ENCODE measurements at regions not wholly inside any gene's neighbourhood (a gene's known extent, or its start where the extent isn't known, plus 50 kb on each side); places are given as distances from the start of the nearest gene placed in this dataset.

DNA sequence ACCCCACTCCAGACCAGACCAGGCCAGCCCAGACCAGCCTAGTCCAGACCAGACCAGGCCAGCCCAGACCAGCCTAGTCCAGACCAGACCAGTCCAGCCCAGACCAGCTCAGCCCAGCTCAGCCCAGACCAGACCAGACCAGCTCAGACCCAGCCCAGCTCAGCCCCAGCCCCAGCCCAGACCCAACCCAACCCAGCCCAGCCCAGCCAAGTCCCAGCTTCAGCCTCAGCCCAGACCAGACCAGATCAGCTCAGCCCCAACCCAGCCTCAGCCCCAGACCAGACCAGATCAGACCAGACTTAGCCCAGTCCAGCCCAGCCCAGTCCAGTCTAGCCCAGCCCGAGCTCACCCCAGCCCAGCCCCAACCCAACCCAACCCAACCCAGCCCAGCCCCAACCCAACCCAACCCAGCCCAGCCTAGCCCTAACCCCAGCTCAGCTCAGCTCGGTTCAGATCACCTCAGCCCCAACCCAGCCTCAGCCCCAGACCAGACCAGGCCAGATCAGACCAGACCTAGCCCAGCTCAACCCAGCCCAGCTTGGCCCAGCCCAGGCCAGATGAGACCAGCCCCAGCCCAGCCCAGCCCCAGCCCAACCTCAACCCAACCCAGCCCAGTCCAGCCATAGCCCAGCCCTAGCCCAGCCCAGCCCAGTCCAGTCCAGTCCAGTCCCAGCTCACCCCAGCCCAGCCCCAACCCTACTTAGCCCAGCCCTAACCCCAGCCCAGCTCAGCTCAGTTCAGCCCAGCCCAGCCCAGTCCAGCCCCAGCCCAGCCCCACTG, 204.7 kb downstream of the BCL11B start:
- DNase-seq = no peak

DNA sequence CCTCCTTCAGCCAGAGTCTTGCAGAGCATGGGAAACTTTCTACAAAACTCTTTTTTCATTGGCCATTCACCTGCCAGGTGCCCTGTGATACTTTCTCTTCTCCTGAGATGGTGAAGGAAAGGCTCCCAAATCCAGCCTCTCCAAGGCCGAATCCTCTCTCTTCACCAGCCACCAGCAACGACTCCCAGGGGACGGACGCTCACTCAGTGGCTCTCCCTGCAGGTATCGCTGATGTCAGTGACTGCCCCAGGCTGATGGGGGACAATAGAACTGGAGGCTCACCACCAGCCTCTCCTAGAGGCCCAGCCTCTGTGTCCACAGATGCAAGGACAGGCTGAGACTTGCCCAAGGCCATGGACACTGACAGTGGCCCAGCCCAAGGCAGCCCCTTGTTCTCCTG, 204.1 kb downstream of the BCL11B start:
- DNase-seq = no peak

DNA sequence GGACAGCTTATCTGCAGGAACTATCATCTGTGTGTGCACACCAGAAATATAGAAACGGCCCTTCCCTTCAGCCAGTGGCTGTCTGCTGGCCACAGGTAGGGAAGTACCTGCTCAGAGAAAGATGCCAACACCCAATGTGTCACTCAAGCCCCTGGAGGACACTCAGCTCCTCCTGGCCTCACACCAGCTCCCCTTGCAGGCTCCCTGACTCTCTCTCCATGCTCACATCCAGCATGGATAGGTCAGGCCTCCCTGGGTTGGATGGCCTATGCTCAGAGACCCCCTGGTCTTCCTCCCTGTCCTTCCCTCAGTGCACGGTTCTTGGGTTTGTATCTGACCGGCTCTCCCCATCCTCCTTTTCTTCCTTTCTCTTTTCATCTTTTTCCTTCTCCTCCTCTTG, 202.1 kb downstream of the BCL11B start:
- no peak for DNase-seq

DNA sequence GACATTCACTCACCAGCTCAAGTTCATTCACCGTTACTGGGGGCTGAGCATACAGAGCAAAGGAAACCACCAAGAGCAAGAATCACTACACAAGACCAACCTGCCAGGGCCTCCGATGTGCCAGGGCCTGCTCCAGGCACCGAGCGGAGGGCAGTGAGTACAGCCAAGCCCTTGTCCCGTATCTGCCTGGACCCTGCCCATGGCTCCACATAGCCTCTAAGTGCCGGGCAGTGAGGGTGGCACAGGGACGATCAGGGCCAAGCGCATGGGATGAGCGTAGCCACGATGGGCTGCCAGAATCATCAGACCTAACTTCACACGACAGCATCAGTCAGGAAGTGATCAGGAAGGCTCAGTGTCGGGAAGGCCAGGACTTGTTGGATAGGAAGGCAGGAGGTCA, 199.6 kb downstream of the BCL11B start:
- no peak for DNase-seq

DNA sequence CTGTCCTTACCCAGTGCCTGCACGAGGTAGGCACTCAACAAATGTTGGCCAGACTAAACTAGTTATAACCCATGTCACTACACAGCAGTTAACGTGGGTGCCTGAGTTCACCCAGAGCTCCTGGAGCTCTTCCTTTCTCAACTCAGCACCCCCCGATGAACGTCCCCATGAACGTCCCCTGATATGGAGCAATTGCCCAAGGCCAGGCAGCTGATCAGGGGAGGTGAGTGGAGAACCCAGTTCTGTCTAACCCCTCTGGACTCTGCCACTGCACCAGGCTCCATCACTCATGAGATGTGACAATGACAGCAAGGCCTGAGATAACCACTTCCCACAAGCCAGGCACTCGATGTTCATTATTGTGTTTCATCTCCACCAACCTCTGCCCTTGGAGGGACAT, 199.0 kb downstream of the BCL11B start:
- no peak for DNase-seq

DNA sequence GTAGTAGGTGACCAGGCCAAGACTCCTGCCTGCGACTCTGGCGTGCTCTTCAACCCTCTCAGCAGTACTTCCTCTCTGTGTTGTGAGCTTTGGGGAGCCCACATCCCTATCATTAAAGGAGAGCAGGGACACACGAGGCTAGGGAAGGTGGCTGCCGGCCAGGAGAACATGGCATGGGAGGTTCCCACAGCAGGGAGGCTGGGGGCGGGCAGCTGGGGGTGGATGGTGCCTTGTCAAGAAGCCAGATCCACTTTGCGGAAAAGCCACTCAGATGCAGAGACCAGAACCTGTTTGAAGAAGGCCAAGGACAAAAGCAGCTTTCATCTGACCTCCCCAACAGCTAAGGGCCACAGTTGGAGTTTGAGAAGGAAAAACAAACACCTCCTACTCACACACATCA, 198.6 kb downstream of the BCL11B start:
- no peak for DNase-seq

DNA sequence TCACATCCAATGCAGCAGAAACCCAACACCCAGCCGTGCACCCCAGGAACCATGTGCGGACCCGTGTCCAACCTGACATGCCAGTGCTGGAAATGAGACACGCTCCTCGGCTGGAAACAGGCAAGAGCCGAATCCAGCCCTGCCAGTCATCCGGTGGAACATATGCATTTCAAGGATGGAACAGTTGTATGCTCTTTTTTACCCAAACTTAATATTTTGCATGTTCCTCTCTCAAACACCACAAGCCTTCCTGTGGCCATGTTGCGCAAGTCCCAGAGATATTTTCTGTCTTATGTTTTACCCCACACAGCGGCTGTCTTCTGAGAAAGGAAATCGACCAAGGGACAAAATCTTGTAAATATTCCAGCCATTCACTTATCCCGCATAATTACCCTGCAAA, 196.9 kb downstream of the BCL11B start:
- no peak for DNase-seq

DNA sequence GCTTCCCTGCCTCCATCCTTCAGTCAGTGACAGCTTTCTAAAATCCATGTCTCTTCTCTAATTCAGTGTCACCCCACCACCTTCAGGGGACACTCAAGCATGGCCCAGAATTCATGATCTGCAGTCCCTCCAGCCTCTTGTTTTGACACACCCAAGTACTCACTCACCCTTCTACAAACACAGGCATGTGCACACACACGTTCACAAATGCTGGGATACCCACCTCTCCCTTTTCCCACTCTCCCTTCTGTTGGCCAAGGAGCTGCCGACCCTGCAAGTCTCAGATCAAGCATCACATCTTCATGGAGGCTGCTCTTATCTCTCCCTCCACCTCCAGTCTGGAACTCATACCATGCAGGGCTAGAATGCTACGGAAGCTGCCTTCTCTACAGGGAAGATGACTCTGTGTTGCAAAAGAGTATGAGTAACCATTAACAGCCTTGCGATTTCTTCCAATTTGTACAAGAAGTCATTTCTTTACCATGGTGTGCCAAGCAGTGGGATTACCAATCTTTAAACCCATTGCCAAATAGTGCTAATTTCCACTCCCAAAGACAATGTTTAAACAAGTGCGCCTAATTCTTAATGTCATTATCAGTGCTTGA, 196.1 kb downstream of the BCL11B start:
- no peak for DNase-seq

DNA sequence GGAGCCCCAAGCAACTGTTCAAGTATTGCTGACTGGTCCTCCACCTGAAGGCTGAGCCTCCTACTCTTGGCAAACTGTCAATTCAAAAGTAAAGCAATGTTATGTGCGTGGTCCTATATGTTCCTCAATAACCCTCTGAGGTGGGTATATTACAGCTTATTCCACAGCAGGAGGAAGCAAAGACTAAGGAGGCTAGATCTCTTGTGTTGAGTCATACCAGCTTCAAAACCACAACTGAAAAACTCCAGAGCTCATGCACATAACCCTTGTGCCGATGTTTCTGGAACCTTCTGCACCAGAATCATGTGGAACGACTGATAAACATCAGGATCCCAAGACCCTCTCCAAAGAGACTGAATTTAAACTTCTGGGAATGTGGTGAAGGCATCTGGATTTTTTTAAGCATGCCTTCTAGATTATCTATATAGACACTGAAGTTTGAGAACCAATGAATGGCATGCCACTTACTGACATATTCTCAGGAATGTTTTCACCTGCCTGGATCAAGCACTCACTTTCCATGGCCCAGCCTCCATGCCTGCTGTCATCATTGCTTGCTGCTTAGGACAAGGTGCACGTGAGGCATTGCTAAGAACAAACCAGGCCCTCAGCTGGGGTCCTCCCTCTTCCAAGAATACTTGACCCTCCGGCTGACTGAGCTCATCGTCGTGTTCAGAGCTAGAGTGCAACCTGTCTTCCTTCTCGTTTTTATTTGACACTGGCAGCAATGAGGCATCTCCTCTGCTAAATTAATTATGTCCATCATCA, 194.7 kb downstream of the BCL11B start:
- no peak for DNase-seq

DNA sequence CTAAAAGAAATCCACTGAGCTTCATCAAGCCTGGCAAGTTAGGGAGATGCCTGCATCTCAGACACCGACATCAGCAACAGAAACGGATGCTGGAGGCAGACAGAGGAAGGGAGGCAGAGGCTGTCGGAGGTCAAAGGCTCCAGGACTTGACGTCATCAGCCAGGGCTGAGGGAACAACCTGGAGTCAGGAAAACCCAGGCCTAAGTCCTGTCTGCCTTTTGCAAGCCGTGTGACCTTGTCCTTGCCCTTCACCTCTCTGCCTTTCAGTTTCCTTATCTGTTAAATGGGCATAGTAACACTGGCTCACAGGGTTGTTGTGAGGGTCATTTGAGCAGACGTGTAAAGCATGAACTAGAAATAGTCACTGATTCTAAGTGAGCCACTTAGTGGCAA, 194.2 kb downstream of the BCL11B start:
- DNase-seq = no peak

DNA sequence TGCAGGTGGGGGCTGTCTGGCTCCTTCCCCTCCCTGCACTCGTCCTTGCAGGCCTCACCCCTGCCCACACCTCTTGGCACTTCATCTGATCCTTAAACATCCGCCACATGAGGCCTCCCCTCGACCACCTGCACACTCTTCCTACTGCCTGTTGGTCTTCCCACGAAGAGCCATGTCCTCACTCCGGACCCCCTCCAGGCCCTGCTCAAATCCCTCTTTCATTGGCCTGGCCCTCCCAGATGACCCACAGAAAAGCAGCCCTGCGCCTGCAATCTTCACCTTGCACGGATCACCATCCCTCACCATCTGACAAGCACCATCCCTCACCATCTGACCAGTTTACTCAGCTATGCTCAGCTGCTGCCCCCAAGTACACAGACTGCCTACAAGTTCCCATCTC, 193.6 kb downstream of the BCL11B start:
- no peak for DNase-seq

DNA sequence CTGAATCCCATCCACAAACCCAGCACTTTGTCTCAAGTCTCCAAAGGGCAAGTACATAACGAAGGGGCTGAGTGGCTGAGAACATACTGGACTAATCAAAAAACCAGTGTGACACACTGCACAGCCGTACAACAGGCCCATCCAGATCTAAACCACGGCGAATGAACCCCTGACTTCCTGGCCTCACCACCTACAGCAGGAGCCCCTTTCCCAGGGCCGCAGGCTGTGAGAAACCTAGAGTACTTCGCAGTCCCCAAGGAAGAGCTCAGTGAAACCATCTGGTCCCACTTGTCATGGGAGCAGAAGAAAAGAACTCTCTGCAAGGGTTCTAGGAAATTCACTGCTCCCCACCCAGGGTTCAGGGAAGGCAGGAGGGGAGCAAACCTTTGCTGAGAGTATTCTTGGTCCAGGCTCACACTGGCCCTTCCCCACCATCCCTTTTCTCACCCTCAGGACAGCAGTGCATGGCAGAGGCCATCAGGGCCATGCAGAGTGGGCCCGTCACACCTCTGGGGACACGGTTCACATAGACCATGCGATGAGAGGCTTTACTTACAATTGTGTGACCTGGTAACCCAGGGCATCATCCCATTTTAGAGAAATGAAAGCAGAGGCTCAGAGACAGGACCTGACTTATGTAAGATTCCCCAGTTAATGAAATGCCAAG, 192.8 kb downstream of the BCL11B start:
- DNase-seq = no peak

DNA sequence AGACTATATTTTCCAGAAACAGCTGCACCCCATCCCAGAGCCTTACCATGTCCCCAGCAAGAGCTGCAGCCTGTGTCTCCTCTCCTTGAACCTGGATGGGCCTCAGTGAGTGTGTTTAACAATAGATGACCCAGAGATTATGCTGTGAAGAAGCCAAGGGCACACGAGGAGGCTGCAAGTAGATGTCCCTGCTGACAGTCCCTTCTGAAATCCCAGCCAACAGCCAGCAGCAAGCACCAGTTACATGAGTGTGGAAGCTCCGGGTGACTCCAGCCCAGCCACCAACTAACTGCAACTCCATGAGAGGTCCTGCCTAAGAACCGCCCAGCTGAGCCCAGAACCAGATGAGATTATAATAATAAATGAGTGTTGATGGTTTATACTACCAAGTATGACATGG, 191.7 kb downstream of the BCL11B start:
- DNase-seq = no peak

DNA sequence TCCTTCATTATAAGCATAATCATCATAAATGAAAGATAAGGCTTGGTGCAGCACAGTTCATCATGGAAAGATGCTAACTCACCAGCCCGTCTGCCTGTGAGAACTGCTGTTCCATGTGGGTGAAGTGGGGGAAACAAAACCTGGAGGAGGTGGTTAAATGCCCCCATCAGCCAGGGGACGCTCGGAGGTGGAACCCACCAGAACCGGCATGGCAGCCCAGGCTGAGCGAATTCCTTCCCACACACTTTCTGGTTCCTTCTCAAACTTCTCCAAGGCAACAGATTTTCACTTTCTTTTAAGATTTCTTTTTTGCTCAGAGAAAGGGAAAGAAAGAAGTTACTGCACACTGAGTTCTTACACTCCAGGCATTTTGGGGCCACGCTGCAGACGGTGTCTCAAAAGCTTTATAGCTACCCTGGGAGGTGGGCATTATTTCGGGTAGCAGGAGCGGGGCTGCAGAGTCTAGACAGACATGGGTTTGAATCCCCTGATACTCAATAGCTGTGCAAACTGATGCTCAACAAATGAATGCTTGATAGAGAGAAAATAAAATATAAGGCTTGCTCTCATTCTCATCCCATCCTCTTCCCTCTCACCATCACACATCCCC, 190.7 kb downstream of the BCL11B start:
- no peak for DNase-seq

DNA sequence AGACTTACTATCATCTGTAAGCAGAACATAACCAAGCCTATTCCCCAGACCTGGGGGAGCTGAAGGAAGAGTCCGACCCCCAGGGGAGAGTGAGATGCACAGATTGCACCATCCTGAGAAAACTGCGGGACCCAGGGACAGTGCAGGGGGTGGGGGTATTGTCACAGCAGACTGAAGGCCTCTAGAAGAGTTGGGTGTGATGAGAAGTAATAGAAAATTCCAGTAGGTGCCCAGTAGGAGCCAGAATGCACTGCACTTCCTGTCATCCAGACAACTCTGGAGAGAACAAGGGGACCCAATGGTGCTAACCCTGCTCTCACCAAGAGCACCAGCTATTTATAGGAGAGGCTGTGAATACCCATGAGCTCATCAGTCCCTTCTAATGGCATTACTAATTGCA, 190.1 kb downstream of the BCL11B start:
- DNase-seq = no peak

DNA sequence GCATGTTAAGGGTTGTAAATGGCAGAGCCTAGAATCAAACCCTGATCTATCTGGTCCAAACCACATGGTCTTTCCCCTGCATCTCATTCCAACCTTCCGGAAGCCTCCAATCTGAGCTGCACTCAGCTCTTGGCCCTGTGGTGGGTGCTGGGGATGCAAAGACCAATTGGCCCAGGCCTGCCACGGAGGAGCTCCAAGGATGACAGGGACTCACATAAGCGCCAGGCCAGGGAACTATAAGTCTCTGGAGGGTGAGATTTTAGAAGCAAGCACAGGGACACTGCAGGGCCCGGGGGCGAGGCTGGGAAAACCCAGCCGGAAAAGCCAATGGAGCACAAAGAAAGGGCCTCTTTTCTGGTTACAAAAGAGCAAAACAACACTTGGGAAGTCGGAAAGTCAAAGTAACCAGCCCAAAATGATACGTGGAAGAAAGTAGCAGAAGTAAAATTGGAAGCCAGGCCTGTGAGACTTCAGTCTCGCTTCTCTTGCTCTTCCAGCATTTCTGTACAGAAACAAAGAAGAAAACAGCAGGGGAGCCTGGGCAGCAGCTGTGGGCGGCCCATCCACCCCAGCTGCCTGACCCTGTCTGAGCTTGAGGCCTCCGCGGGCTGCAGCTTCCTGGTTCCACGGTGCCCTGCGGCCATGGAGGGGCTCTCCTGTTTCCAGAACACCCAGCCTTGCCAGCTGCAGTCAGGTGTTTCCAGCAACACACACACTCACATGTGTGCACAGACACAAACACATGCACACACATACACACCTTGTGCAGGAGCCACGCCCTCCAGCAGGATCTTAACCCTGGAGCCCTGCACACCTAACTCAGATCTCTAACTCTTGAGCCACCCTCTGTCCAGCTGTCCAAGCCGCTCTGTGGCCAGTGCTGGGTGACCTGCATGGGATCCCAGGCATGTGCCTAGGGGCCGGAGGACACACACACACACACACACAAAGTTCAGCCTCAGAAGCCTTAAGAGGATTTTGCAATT, 178.2 kb downstream of the BCL11B start:
- DNase-seq = no peak

DNA sequence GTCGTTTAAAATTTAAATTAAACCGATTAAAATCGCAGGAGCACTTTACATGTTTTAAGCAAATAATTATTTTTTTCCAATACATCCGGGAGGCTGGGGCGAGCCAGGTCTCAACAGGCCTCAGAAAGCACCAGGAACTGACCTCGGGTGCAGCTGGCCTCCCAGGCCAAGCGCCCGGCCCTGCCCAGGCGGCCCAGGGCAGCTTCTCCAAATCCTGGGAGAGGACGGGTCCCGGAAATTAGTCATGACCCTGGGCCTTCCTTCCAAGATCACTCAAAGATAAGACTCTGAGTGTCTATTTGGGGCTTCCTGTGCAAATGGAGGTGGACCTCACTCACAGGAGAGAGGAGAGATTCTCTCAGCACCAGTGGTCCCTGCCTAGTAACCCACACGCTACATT, 177.1 kb downstream of the BCL11B start:
- no peak for DNase-seq

DNA sequence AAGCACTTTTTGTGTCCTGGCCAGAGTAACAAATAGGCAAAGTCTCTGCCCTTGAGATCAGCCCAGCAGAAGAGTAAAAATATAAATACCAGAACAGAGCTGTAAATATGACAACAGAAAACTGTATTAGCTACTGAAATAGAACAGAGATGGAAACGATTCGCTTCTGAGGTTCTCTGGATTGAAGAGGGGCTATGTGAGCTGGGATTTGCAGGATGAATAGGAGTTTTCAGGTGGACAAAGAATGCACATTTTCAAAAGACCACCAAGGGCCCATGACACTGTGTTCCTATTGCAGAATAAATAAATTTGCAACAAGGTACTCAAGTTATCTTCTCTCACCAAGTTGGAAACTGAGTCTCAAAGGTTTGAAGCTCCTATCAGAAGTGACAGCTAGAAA, 176.6 kb downstream of the BCL11B start:
- no peak for DNase-seq

DNA sequence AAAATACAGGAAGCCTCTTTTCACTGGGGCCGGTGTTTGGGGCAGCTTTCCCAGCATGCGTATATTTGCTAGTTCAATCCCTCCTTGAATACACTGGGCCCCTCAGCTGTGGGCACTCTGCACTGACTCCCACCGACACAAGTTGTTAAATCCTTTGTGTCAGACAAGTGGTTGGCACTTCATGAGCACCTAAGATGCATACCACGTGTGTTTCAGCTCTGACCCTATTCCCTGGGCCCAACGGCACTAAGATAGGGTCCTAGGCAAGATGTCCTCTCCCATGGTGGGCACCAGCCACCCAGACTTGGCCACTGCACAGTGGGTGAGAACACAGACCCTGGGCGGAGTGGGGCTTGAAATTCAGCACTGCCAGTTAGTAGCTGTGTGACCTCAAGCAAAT, 173.8 kb downstream of the BCL11B start:
- no peak for DNase-seq

DNA sequence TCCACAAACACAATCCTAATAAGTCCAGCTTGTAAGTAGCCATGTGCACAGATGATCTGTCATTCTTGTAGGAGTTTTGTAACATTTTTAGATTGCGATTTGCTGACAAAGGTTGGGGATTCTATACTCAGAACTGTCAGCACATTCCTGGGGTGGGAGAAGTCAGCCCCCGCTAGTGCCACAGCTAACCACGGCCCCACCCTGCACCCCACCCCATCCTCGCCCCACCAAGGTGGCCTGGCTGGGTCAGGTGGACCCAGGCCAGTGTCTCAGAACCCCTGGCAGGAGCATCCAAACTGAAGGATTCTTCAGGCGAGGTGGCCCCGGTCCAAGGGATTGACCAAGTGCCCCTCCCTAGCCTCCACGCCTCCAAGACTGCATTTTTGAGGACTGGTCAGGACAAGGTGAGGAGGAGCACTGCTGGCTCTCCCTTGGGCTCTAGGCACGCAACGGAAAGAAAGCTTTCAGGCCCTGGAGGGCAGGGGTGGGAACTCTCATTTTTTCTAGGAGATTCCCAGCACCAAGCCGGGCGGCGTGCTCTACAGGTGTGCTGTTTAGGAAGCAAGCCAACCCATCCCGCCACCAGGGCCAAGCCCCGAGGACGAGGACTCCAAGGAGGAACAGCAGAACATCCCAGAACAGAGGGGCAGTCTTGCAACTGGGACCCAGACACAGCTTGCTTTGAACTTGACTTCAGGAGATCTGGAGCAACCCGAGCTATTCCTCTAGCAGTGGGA, 172.8 kb downstream of the BCL11B start:
- no peak for DNase-seq
